Smooth muscle cell (in vitro differentiated cells): ENCODE measurements at regions not wholly inside any gene's neighbourhood (a gene's known extent, or its start where the extent isn't known, plus 50 kb on each side); places are given as distances from the start of the nearest gene placed in this dataset.

Experiments
- DNase-seq: peaks from one replicate; lab custom pipeline; 2025; ENCODE audit not compliant: unreplicated experiment; lab: John Stamatoyannopoulos, UW
- H2AFZ ChIP-seq: fragments of 200-600 bp; sonication (generic); 2 replicates; pipeline ENCODE4 v1.6.0; 2016; ENCODE audit warnings: antibody characterized with exemption, low read depth, mild to moderate bottlenecking
- H3F3A ChIP-seq: fragments of 200-600 bp; sonication (generic); 2 replicates; pipeline ENCODE4 v1.6.0; 2017; ENCODE audit warnings: antibody characterized with exemption, low read depth
- H3K27ac ChIP-seq: fragments of 200-600 bp; sonication (generic); 2 replicates; pipeline ENCODE4 v1.5.1; 2016; ENCODE audit warnings: low read depth, mild to moderate bottlenecking
- H3K27me3 ChIP-seq: fragments of 200-600 bp; sonication (generic); 2 replicates; pipeline ENCODE4 v1.6.1; 2016; ENCODE audit warnings: low read depth, mild to moderate bottlenecking
- H3K36me3 ChIP-seq: fragments of 200-600 bp; sonication (generic); 2 replicates; pipeline ENCODE4 v1.5.1; 2016; ENCODE audit warnings: low read depth
- H3K4me1 ChIP-seq: fragments of 200-600 bp; sonication (generic); 2 replicates; pipeline ENCODE4 v1.5.1; 2016; ENCODE audit warnings: low read depth
- H3K4me2 ChIP-seq: fragments of 200-600 bp; sonication (generic); 2 replicates; pipeline ENCODE4 v1.6.0; 2016; ENCODE audit warnings: mild to moderate bottlenecking
- H3K4me3 ChIP-seq: fragments of 200-600 bp; sonication (generic); 2 replicates; pipeline ENCODE4 v1.5.1; 2016; ENCODE audit warnings: mild to moderate bottlenecking
- H3K79me2 ChIP-seq: fragments of 200-600 bp; sonication (generic); 2 replicates; pipeline ENCODE4 v1.6.0; 2016; ENCODE audit warnings: low read depth, mild to moderate bottlenecking
- H3K9ac ChIP-seq: fragments of 200-600 bp; sonication (generic); 2 replicates; pipeline ENCODE4 v1.6.0; 2016; ENCODE audit warnings: low read depth
- H3K9me3 ChIP-seq: fragments of 200-600 bp; sonication (generic); replicated peaks from 2 replicates; pipeline ENCODE4 v1.5.1; 2016; ENCODE audit warnings: low read depth
- H4K20me1 ChIP-seq: fragments of 200-600 bp; sonication (generic); 2 replicates; pipeline ENCODE4 v1.6.0; 2016; ENCODE audit warnings: low read depth
- CTCF ChIP-seq: fragments of 200-600 bp; sonication (generic); IDR thresholded peaks from 2 replicates; pipeline ENCODE4 v1.5.1; 2017; ENCODE audit warnings: borderline replicate concordance, mild to moderate bottlenecking, antibody characterized with exemption; ENCODE audit not compliant: insufficient read depth, poor library complexity, severe bottlenecking
- WGBS: methylation state at CpG from one replicate; pipeline ENCODE4 v1.1.7; 2016; ENCODE audit warnings: low lambda C conversion rate; 5-methylcytosine and 5-hydroxymethylcytosine counted together

GRCh38 chr5:62937661-62938558 lies 359.3 kb downstream of the LRRC70 start:
- no peak for TF ChIP-seq CTCF
- H3K4me1 ChIP-seq, result no peaks in the 10 kb centered on the region
- no peak overlapping the region for H2AFZ ChIP-seq
- H3F3A ChIP-seq, result no peaks in the 10 kb centered on the region
- no peak overlapping the region for H3K4me3 ChIP-seq
- H3K27ac ChIP-seq, result peak overlapping the region; percentile 3
- H3K79me2 ChIP-seq, result no peaks in the 10 kb centered on the region
- H3K27me3 ChIP-seq, result no peaks in the 10 kb centered on the region
- WGBS, result 37% methylated on average over 3 of the region's 3 CpGs
- no peaks in the 10 kb centered on the region for H3K9me3 ChIP-seq
- no peaks in the 10 kb centered on the region for H3K36me3 ChIP-seq
- H4K20me1 ChIP-seq, result no peaks in the 10 kb centered on the region
- H3K4me2 ChIP-seq, result peak overlapping the region; percentile 34
- H3K9ac ChIP-seq, result no peak overlapping the region
- DNase-seq, result no peak

DNA sequence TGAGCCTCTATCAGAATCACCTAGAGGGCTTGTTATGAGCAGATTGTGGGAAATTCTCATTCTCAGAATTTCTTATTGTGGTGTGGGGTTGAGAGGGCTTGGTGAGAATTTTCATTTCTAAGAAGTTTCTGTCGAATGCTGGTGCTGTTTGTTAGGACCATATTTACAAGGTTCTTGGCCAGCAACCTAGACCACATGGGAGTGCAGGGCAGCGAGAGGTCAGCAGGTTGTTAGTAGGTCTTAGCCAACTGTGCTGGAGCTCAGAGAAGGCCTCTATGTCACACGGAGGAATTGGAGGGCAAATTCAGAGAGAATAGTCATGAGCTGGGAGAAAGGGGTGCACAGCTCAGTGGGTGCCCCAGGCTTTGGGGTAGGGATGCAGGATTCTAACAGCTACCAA lies 357.0 kb downstream of the LRRC70 start:
- no peak overlapping the region for H3K27ac ChIP-seq
- no peak for TF ChIP-seq CTCF
- H3K27me3 ChIP-seq, result no peaks in the 10 kb centered on the region
- H3K4me2 ChIP-seq, result no peak overlapping the region
- no peak for DNase-seq
- no peaks in the 10 kb centered on the region for H3K36me3 ChIP-seq
- WGBS, result 75% methylated on average over 3 of the region's 3 CpGs
- no peak overlapping the region for H3K4me3 ChIP-seq
- H3F3A ChIP-seq, result no peaks in the 10 kb centered on the region
- no peaks in the 10 kb centered on the region for H4K20me1 ChIP-seq
- H3K9ac ChIP-seq, result no peak overlapping the region
- no peak overlapping the region for H2AFZ ChIP-seq
- H3K79me2 ChIP-seq, result no peaks in the 10 kb centered on the region
- no peaks in the 10 kb centered on the region for H3K4me1 ChIP-seq
- H3K9me3 ChIP-seq, result no peaks in the 10 kb centered on the region

DNA sequence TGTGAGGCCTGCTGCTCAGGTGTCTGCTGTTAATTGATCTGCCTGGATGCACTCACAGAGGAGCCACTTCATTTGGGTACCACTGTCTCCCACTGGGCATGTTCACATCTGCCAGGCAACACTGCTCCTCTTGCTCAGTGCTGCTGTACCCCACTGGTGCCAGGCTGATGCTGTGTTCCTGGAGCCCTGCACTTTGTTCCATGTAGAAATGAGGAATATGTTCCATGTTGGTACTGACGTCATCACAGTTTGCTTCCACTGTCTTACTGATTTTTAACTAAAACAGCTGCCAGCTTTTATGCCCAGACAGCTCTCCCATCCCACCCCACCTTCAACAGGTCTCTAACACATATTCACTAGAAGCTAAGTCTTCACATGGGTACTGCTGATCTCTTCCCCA lies 355.7 kb downstream of the LRRC70 start:
- TF ChIP-seq CTCF, result no peak
- DNase-seq, result no peak
- H3K4me3 ChIP-seq, result no peak overlapping the region
- 100% methylated on average over 1 of the region's 1 CpG for WGBS
- H3F3A ChIP-seq, result no peaks in the 10 kb centered on the region
- no peaks in the 10 kb centered on the region for H3K9me3 ChIP-seq
- no peaks in the 10 kb centered on the region for H4K20me1 ChIP-seq
- no peak overlapping the region for H3K27ac ChIP-seq
- H3K4me2 ChIP-seq, result no peak overlapping the region
- H3K36me3 ChIP-seq, result no peaks in the 10 kb centered on the region
- no peaks in the 10 kb centered on the region for H3K79me2 ChIP-seq
- no peaks in the 10 kb centered on the region for H3K4me1 ChIP-seq
- no peak overlapping the region for H3K9ac ChIP-seq
- no peak overlapping the region for H2AFZ ChIP-seq
- no peaks in the 10 kb centered on the region for H3K27me3 ChIP-seq

DNA sequence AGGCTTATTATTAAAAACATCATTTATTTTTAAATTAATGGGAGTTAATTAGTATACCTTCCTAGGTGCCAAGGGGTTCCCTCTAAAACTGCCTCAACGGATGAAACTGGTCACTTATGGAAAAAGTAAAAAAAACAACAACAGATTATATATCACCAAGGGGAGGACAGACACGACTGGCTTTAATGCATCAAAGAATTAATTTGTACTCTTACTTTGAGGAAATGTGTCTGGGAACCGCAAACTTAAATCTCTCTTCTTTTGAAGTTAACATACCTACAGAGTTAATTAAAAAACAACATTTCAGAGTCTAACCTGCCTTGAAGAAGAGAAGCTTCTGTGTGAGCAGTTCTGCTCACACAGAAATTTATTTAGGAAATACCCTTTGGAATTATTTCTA lies 354.6 kb downstream of the LRRC70 start:
- Histone ChIP-seq H3K27me3 (no peaks in the 10 kb centered on the region), H3F3A (no peaks in the 10 kb centered on the region), H3K79me2 (no peaks in the 10 kb centered on the region), H3K27ac (no peak overlapping the region), H4K20me1 (no peaks in the 10 kb centered on the region), H3K36me3 (no peaks in the 10 kb centered on the region), H2AFZ (no peak overlapping the region), H3K4me2 (no peak overlapping the region), H3K4me3 (no peak overlapping the region), H3K4me1 (no peaks in the 10 kb centered on the region), H3K9ac (no peak overlapping the region), H3K9me3 (no peaks in the 10 kb centered on the region)
- no peak for DNase-seq
- 78% methylated on average over 3 of the region's 3 CpGs for WGBS
- TF ChIP-seq CTCF, result no peak
